Smooth muscle cell (in vitro differentiated cells): ENCODE measurements at regions not wholly inside any gene's neighbourhood (a gene's known extent, or its start where the extent isn't known, plus 50 kb on each side); places are given as distances from the start of the nearest gene placed in this dataset.

ENCODE experiments used
- DNase-seq: peaks from one replicate; lab custom pipeline; 2025; ENCODE audit not compliant: unreplicated experiment; lab: John Stamatoyannopoulos, UW
- H2AFZ ChIP-seq: fragments of 200-600 bp; sonication (generic); 2 replicates; pipeline ENCODE4 v1.6.0; 2016; ENCODE audit warnings: antibody characterized with exemption, low read depth, mild to moderate bottlenecking
- H3F3A ChIP-seq: fragments of 200-600 bp; sonication (generic); 2 replicates; pipeline ENCODE4 v1.6.0; 2017; ENCODE audit warnings: antibody characterized with exemption, low read depth
- H3K27ac ChIP-seq: fragments of 200-600 bp; sonication (generic); 2 replicates; pipeline ENCODE4 v1.5.1; 2016; ENCODE audit warnings: low read depth, mild to moderate bottlenecking
- H3K27me3 ChIP-seq: fragments of 200-600 bp; sonication (generic); 2 replicates; pipeline ENCODE4 v1.6.1; 2016; ENCODE audit warnings: low read depth, mild to moderate bottlenecking
- H3K36me3 ChIP-seq: fragments of 200-600 bp; sonication (generic); 2 replicates; pipeline ENCODE4 v1.5.1; 2016; ENCODE audit warnings: low read depth
- H3K4me1 ChIP-seq: fragments of 200-600 bp; sonication (generic); 2 replicates; pipeline ENCODE4 v1.5.1; 2016; ENCODE audit warnings: low read depth
- H3K4me2 ChIP-seq: fragments of 200-600 bp; sonication (generic); 2 replicates; pipeline ENCODE4 v1.6.0; 2016; ENCODE audit warnings: mild to moderate bottlenecking
- H3K4me3 ChIP-seq: fragments of 200-600 bp; sonication (generic); 2 replicates; pipeline ENCODE4 v1.5.1; 2016; ENCODE audit warnings: mild to moderate bottlenecking
- H3K79me2 ChIP-seq: fragments of 200-600 bp; sonication (generic); 2 replicates; pipeline ENCODE4 v1.6.0; 2016; ENCODE audit warnings: low read depth, mild to moderate bottlenecking
- H3K9ac ChIP-seq: fragments of 200-600 bp; sonication (generic); 2 replicates; pipeline ENCODE4 v1.6.0; 2016; ENCODE audit warnings: low read depth
- H3K9me3 ChIP-seq: fragments of 200-600 bp; sonication (generic); replicated peaks from 2 replicates; pipeline ENCODE4 v1.5.1; 2016; ENCODE audit warnings: low read depth
- H4K20me1 ChIP-seq: fragments of 200-600 bp; sonication (generic); 2 replicates; pipeline ENCODE4 v1.6.0; 2016; ENCODE audit warnings: low read depth
- CTCF ChIP-seq: fragments of 200-600 bp; sonication (generic); IDR thresholded peaks from 2 replicates; pipeline ENCODE4 v1.5.1; 2017; ENCODE audit warnings: borderline replicate concordance, mild to moderate bottlenecking, antibody characterized with exemption; ENCODE audit not compliant: insufficient read depth, poor library complexity, severe bottlenecking
- WGBS: methylation state at CpG from one replicate; pipeline ENCODE4 v1.1.7; 2016; ENCODE audit warnings: low lambda C conversion rate; 5-methylcytosine and 5-hydroxymethylcytosine counted together

- Histone ChIP-seq H3K4me3 (no peak overlapping the region), H3K4me1 (peaks cover 14% of the 10 kb centered on the region), H3K9ac (no peak overlapping the region), H3K36me3 (no peaks in the 10 kb centered on the region), H4K20me1 (no peaks in the 10 kb centered on the region), H3K4me2 (no peak overlapping the region), H3K79me2 (no peaks in the 10 kb centered on the region), H3K27ac (no peak overlapping the region), H3F3A (peaks cover 12% of the 10 kb centered on the region), H3K9me3 (no peaks in the 10 kb centered on the region), H2AFZ (no peak overlapping the region), H3K27me3 (no peaks in the 10 kb centered on the region)
- no peak for DNase-seq
- 92% methylated on average over 4 of the region's 4 CpGs for WGBS
- TF ChIP-seq CTCF: no peak
These were observed 135.1 kb downstream of the MN1 start for GRCh38 chr22:27666272-27666997.

- H3K27me3 ChIP-seq: no peaks in the 10 kb centered on the region
- no peaks in the 10 kb centered on the region for H4K20me1 ChIP-seq
- no peaks in the 10 kb centered on the region for H3K36me3 ChIP-seq
- H3K9ac ChIP-seq: no peak overlapping the region
- TF ChIP-seq CTCF: no peak
- H3K27ac ChIP-seq: no peak overlapping the region
- peak overlapping the region; percentile 28 for H2AFZ ChIP-seq
- peaks cover 16% of the 10 kb centered on the region for H3K4me1 ChIP-seq
- no peak for DNase-seq
- WGBS: 41% methylated on average over 16 of the region's 16 CpGs
- H3F3A ChIP-seq: peaks cover 12% of the 10 kb centered on the region
- no peaks in the 10 kb centered on the region for H3K9me3 ChIP-seq
- no peak overlapping the region for H3K4me3 ChIP-seq
- no peak overlapping the region for H3K4me2 ChIP-seq
- H3K79me2 ChIP-seq: no peaks in the 10 kb centered on the region
These were observed 134.3 kb downstream of the MN1 start for GRCh38 chr22:27667121-27667843.

- no peak overlapping the region for H2AFZ ChIP-seq
- H3K4me1 ChIP-seq: peaks cover 16% of the 10 kb centered on the region
- WGBS: 25% methylated on average over 7 of the region's 7 CpGs
- no peaks in the 10 kb centered on the region for H3K27me3 ChIP-seq
- no peaks in the 10 kb centered on the region for H3K79me2 ChIP-seq
- no peak for TF ChIP-seq CTCF
- peak overlapping the region; percentile 45 for H3K27ac ChIP-seq
- peak; percentile 27 for DNase-seq
- H3K36me3 ChIP-seq: no peaks in the 10 kb centered on the region
- H3F3A ChIP-seq: peaks cover 12% of the 10 kb centered on the region
- no peak overlapping the region for H3K4me2 ChIP-seq
- H3K9ac ChIP-seq: no peak overlapping the region
- no peak overlapping the region for H3K4me3 ChIP-seq
- no peaks in the 10 kb centered on the region for H4K20me1 ChIP-seq
- no peaks in the 10 kb centered on the region for H3K9me3 ChIP-seq
These were observed 132.4 kb downstream of the MN1 start for GRCh38 chr22:27668828-27669797.
